ENCODE measurements at regions not wholly inside any gene's neighbourhood (a gene's known extent, or its start where the extent isn't known, plus 50 kb on each side); places are given as distances from the start of the nearest gene placed in this dataset.

DNA sequence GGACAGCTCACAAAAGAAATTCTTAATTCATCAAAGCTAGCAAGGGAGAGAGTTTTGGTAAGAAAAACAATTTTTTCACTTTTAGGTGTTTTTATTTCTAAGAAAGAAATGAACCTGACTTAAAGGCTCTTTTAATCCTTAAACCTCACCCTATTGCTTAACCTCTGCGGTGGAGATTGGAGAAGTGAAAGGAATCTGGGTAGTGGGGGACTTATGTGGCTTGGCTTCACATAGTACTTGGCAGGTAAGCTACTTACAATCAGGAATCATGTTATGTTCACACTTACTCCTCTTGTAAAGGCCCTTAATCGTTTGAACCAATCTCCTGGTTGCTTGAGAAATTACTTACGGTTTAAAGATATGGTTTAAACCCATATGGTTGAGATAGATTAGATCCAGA lies 104.8 kb downstream of the ISOC1 start:
- intact Hi-C loops (cut with micrococcal nuclease): no loop called here
- no TSS peak for BruUV-seq (replicated peaks)
- no peak overlapping the region for H3K4me3 ChIP-seq (replicated peaks in 1 of 2; ENCODE audit: low read depth in 1 of 2, low read length in 2 of 2)
- DNase-seq (ENCODE audit: low read depth, low spot score): no peak
- no peak overlapping the region for H3K9ac ChIP-seq (ENCODE audit: low read length)
- ChIA-PET RAD21 (ENCODE audit: low non-redundant PET in 1 of 2, low total read pairs in 2 of 2, uncharacterized antibody in 2 of 2, unreplicated experiment in 2 of 2) (no interaction called here), CTCF (no interaction called here), POLR2A (no interaction called here)
- H3K36me3 ChIP-seq (ENCODE audit: control insufficient read depth in 1 of 2, insufficient read depth in 2 of 2, low read length in 2 of 2): no peaks in the 10 kb centered on the region
- TF ChIP-seq POLR2A (IDR thresholded peaks at IDR 0.05; ENCODE audit: borderline replicate concordance, extremely low read depth, insufficient read depth, insufficient read length) (no peak), SP1 (IDR thresholded peaks at IDR 0.05; ENCODE audit: low read depth) (no peak), POLR2AphosphoS5 (IDR thresholded peaks at IDR 0.05; ENCODE audit: low read depth, low read length) (no peak), FOSL1 (IDR thresholded peaks at IDR 0.05; ENCODE audit: low read depth) (no peak)
- TF ChIP-seq, protein P1, sequence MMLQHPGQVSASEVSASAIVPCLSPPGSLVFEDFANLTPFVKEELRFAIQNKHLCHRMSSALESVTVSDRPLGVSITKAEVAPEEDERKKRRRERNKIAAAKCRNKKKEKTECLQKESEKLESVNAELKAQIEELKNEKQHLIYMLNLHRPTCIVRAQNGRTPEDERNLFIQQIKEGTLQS (IDR thresholded peaks at IDR 0.05): no peak
- H3K9me3 ChIP-seq (ENCODE audit: control insufficient read depth in 1 of 2, insufficient read depth in 1 of 2, low read depth in 1 of 2, low read length in 2 of 2): no peaks in the 10 kb centered on the region
- H3K4me2 ChIP-seq (ENCODE audit: low read length): no peak overlapping the region
- H3K9me2 ChIP-seq (ENCODE audit: insufficient read depth): no peaks in the 10 kb centered on the region
- no peaks in the 10 kb centered on the region for H3K4me1 ChIP-seq (ENCODE audit: control insufficient read depth in 1 of 2, insufficient read depth in 2 of 2, low read length in 2 of 2)
- no peak for ATAC-seq
- no peaks in the 10 kb centered on the region for H3K79me2 ChIP-seq (ENCODE audit: insufficient read depth, low read length)
- H3K27me3 ChIP-seq (ENCODE audit: insufficient read depth, low read length): no peaks in the 10 kb centered on the region
- H3K27ac ChIP-seq (ENCODE audit: low read depth, low read length): no peak overlapping the region
- no peak overlapping the region for H2AFZ ChIP-seq (ENCODE audit: low read depth, low read length, poor library complexity, severe bottlenecking)
- no peaks in the 10 kb centered on the region for H4K20me1 ChIP-seq (ENCODE audit: insufficient read depth)

DNA sequence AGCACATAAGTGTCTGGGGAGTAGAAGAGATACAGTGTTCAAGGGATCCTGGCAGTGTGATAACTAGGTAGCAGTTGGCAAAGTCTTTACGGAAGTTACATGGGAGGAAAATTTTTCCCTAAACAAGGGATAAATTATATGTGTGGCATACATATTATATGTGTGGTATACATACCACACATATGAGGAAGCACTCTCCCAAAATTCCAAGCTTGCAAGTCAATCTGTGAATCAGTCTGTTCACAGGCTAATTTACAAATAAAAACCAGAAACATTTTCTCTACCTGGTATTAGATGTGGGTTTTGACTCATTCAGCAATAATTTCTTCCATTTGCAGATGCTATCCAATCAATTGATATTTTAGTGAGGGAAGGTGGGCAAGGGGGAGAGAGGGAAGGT lies 110.0 kb downstream of the ISOC1 start:
- Histone ChIP-seq H2AFZ (ENCODE audit: low read depth, low read length, poor library complexity, severe bottlenecking) (no peak overlapping the region), H3K4me3 (replicated peaks in 1 of 2; ENCODE audit: low read depth in 1 of 2, low read length in 2 of 2) (no peak overlapping the region), H3K9me2 (ENCODE audit: insufficient read depth) (no peaks in the 10 kb centered on the region), H3K9me3 (ENCODE audit: control insufficient read depth in 1 of 2, insufficient read depth in 1 of 2, low read depth in 1 of 2, low read length in 2 of 2) (no peaks in the 10 kb centered on the region), H3K79me2 (ENCODE audit: insufficient read depth, low read length) (no peaks in the 10 kb centered on the region), H3K27me3 (ENCODE audit: insufficient read depth, low read length) (no peaks in the 10 kb centered on the region), H3K4me2 (ENCODE audit: low read length) (no peak overlapping the region), H4K20me1 (ENCODE audit: insufficient read depth) (no peaks in the 10 kb centered on the region), H3K36me3 (ENCODE audit: control insufficient read depth in 1 of 2, insufficient read depth in 2 of 2, low read length in 2 of 2) (no peaks in the 10 kb centered on the region), H3K9ac (ENCODE audit: low read length) (no peak overlapping the region), H3K4me1 (ENCODE audit: control insufficient read depth in 1 of 2, insufficient read depth in 2 of 2, low read length in 2 of 2) (no peaks in the 10 kb centered on the region), H3K27ac (ENCODE audit: low read depth, low read length) (no peak overlapping the region)
- ChIA-PET CTCF (no interaction called here), RAD21 (ENCODE audit: low non-redundant PET in 1 of 2, low total read pairs in 2 of 2, uncharacterized antibody in 2 of 2, unreplicated experiment in 2 of 2) (no interaction called here), POLR2A (no interaction called here)
- TF ChIP-seq YY1 (IDR thresholded peaks at IDR 0.05; ENCODE audit: extremely low read depth, insufficient replicate concordance, low read depth, low read length) (no peak), POLR2AphosphoS5 (IDR thresholded peaks at IDR 0.05; ENCODE audit: low read depth, low read length) (no peak), EZH2 (IDR thresholded peaks at IDR 0.05) (no peak), CEBPB (IDR thresholded peaks at IDR 0.05; ENCODE audit: low read depth) (no peak), EZH2phosphoT487 (IDR thresholded peaks at IDR 0.05; ENCODE audit: borderline replicate concordance) (no peak), EGR1 (IDR thresholded peaks at IDR 0.05; ENCODE audit: low read depth) (no peak), ZFX (IDR thresholded peaks at IDR 0.05) (no peak), SRF (IDR thresholded peaks at IDR 0.05; ENCODE audit: low read depth) (no peak)
- TF ChIP-seq, protein P2, sequence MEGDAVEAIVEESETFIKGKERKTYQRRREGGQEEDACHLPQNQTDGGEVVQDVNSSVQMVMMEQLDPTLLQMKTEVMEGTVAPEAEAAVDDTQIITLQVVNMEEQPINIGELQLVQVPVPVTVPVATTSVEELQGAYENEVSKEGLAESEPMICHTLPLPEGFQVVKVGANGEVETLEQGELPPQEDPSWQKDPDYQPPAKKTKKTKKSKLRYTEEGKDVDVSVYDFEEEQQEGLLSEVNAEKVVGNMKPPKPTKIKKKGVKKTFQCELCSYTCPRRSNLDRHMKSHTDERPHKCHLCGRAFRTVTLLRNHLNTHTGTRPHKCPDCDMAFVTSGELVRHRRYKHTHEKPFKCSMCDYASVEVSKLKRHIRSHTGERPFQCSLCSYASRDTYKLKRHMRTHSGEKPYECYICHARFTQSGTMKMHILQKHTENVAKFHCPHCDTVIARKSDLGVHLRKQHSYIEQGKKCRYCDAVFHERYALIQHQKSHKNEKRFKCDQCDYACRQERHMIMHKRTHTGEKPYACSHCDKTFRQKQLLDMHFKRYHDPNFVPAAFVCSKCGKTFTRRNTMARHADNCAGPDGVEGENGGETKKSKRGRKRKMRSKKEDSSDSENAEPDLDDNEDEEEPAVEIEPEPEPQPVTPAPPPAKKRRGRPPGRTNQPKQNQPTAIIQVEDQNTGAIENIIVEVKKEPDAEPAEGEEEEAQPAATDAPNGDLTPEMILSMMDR (IDR thresholded peaks at IDR 0.05 in 2 of 3, conservative IDR thresholded peaks at IDR 0.05 in 1 of 3; ENCODE audit: borderline replicate concordance in 1 of 3, insufficient read depth in 1 of 3, low read depth in 2 of 3, low read length in 2 of 3): no peak
- no peak for DNase-seq (ENCODE audit: low read depth, low spot score)
- no TSS peak for BruUV-seq (replicated peaks)
- intact Hi-C loops (cut with micrococcal nuclease): no loop called here
- ATAC-seq: no peak
